Keratinocyte (primary cell): ENCODE measurements at regions not wholly inside any gene's neighbourhood (a gene's known extent, or its start where the extent isn't known, plus 50 kb on each side); places are given as distances from the start of the nearest gene placed in this dataset.

Source experiments
- EZH2 ChIP-seq: IDR thresholded peaks from one replicate; pipeline ENCODE4 v1.6.1; 2012; ENCODE audit warnings: inconsistent platforms, mild to moderate bottlenecking, low read length, moderate library complexity
- TF ChIP-seq, protein P1 (sequence below), 3 experiments: IDR thresholded peaks in 1 of 3; conservative IDR thresholded peaks in 1 of 3; optimal IDR thresholded peaks in 1 of 3; 2 replicates in 2 of 3; 3 replicates in 1 of 3; pipeline versions ENCODE3 to v1.5.1; 2011; ENCODE audit warnings: low read length in 3 of 3, mild to moderate bottlenecking in 3 of 3, moderate library complexity in 2 of 3, control low read depth in 1 of 3, inconsistent platforms in 1 of 3; ENCODE audit not compliant: insufficient read depth in 2 of 3; ENCODE audit errors: extremely low read depth in 1 of 3

GRCh38 chr22:48548391-48548790 lies 1279.3 kb downstream of the BRD1 start:
- TF ChIP-seq, protein P1, sequence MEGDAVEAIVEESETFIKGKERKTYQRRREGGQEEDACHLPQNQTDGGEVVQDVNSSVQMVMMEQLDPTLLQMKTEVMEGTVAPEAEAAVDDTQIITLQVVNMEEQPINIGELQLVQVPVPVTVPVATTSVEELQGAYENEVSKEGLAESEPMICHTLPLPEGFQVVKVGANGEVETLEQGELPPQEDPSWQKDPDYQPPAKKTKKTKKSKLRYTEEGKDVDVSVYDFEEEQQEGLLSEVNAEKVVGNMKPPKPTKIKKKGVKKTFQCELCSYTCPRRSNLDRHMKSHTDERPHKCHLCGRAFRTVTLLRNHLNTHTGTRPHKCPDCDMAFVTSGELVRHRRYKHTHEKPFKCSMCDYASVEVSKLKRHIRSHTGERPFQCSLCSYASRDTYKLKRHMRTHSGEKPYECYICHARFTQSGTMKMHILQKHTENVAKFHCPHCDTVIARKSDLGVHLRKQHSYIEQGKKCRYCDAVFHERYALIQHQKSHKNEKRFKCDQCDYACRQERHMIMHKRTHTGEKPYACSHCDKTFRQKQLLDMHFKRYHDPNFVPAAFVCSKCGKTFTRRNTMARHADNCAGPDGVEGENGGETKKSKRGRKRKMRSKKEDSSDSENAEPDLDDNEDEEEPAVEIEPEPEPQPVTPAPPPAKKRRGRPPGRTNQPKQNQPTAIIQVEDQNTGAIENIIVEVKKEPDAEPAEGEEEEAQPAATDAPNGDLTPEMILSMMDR (optimal IDR thresholded peaks at IDR 0.05 in 1 of 3, IDR thresholded peaks at IDR 0.05 in 1 of 3, conservative IDR thresholded peaks at IDR 0.05 in 1 of 3; ENCODE audit: extremely low read depth in 1 of 3, insufficient read depth in 2 of 3, low read length in 3 of 3): no peak
- no peak for TF ChIP-seq EZH2
